ENCODE measurements at regions not wholly inside any gene's neighbourhood (a gene's known extent, or its start where the extent isn't known, plus 50 kb on each side); places are given as distances from the start of the nearest gene placed in this dataset.

DNA sequence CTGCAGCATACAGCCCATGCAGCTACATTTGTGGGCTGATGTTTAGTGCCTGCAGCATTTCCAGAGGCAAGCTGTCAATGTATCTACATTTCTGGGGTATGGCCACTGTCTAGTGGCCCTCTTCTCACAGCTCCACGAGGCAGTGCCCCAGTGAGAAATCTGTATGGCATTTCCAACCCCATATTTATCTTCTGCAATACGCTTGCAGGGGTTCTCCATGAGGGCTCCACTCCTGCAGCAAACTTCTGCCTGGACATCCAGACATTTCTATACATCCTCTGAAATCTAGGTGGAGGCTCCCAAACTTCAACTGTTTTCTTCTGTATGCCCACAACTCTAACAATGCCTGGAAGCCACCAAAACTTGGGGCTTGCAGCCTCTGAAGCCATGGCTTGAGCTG is 502.3 kb downstream of the C6orf118 start:
- TF ChIP-seq CTCF (IDR thresholded peaks at IDR 0.05) (no peak), POLR2A (IDR thresholded peaks at IDR 0.05; ENCODE audit: low read depth) (no peak), EP300 (IDR thresholded peaks at IDR 0.05) (no peak), POLR2AphosphoS5 (IDR thresholded peaks at IDR 0.05) (no peak)

All from esophagus muscularis mucosa (tissue), 4 donors.